T-helper 17 cell (primary cell): ENCODE measurements at regions not wholly inside any gene's neighbourhood (a gene's known extent, or its start where the extent isn't known, plus 50 kb on each side); places are given as distances from the start of the nearest gene placed in this dataset.
"Not testable (repeated sequence)": the region's sequence is repeated elsewhere in the genome, so short reads cannot be mapped to it uniquely, and the experiment has no call there.

Source experiments
- ATAC-seq: fragments of 150-1000 bp; cut with Tn5 transposase; 2 replicates; pipeline ENCODE4 v1.10.0; 2021; ENCODE audit warnings: mild to moderate bottlenecking, moderate library complexity
- DNase-seq, 3 donors: peaks; one replicate each; pipeline versions ENCODE4 v3.0.0 to v3.0.0-alpha.2; 2020 to 2021
- H3K9me3 ChIP-seq: one replicate; pipeline ENCODE4 v1.7.0; 2013; ENCODE audit warnings: low read length, mild to moderate bottlenecking; ENCODE audit not compliant: control insufficient read depth, poor library complexity, severe bottlenecking
- H3K27ac Mint-ChIP-seq: one replicate; pipeline ENCODE4 v1.8.0; 2022; ENCODE audit warnings: mild to moderate bottlenecking, moderate library complexity, mixed read lengths
- H3K27me3 Mint-ChIP-seq: one replicate; pipeline ENCODE4 v1.8.0; 2022; ENCODE audit warnings: mixed read lengths
- H3K36me3 Mint-ChIP-seq: one replicate; pipeline ENCODE4 v1.8.0; 2022; ENCODE audit warnings: low read depth, mixed read lengths
- H3K4me1 Mint-ChIP-seq: one replicate; pipeline ENCODE4 v1.8.0; 2022; ENCODE audit warnings: mild to moderate bottlenecking, mixed read lengths
- H3K4me3 Mint-ChIP-seq: one replicate; pipeline ENCODE4 v1.8.0; 2022; ENCODE audit warnings: mild to moderate bottlenecking, moderate library complexity, mixed read lengths

- H3K9me3 ChIP-seq, result no peaks in the 10 kb centered on the region
- Mint-ChIP-seq H3K27me3 (no peaks in the 10 kb centered on the region), H3K36me3 (no peaks in the 10 kb centered on the region), H3K4me1 (no peaks in the 10 kb centered on the region), H3K27ac (no peak overlapping the region), H3K4me3 (no peak overlapping the region)
- ATAC-seq (no peak), DNase-seq (no peak)
Observed at GRCh38 chr3:26256224-26256623, 366.3 kb upstream of the LRRC3B start.

DNA sequence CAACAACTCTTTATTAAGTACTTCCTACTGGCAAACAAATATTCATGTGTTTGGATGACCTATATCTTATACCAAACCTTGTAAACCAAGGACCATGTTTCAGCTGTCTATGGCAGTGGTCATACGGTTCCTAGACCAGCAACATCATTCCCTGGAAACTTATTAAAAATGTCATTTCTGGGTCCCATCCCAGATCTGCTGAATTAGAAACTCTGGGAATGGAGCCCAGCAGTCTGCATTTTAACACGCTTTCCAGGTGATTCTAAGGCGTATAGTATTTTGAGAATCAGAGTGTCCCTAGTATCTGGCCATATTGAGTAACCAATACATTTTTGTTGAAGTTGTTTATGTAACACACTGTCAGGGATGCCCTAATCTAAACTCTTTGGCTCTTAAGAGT is 363.4 kb upstream of the LRRC3B start:
- Mint-ChIP-seq H3K4me3 (no peak overlapping the region), H3K4me1 (no peaks in the 10 kb centered on the region), H3K27me3 (no peaks in the 10 kb centered on the region), H3K27ac (no peak overlapping the region), H3K36me3 (no peaks in the 10 kb centered on the region)
- no peaks in the 10 kb centered on the region for H3K9me3 ChIP-seq
- DNase-seq (no peak), ATAC-seq (no peak)

- no peak for ATAC-seq
- no peak overlapping the region for H3K27ac Mint-ChIP-seq
- no peaks in the 10 kb centered on the region for H3K27me3 Mint-ChIP-seq
Observed at GRCh38 chr3:26260139-26260538, 362.4 kb upstream of the LRRC3B start.

DNA sequence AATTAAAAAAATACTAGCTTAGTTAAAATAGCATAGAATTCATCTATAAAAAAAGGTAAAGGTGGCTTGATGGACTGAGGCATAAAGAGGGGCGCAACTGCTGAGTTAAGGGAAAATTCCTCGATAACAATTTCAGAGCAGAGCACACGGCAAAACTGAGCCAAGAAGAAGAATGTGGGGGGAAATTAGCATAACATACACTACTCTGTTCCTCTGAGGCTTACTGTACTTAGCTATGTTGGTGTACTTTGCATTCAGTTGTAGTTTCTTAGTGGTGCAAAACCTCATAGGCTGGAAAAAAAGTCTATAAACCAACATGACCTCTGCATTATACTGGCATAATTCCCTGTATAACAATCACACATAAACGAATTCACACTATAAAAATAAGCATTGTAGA is 357.9 kb upstream of the LRRC3B start:
- no peak for DNase-seq
- no peak for ATAC-seq
- no peak overlapping the region for H3K4me3 Mint-ChIP-seq
- no peaks in the 10 kb centered on the region for H3K4me1 Mint-ChIP-seq
- no peaks in the 10 kb centered on the region for H3K36me3 Mint-ChIP-seq
- no peaks in the 10 kb centered on the region for H3K9me3 ChIP-seq
- no peak overlapping the region for H3K27ac Mint-ChIP-seq
- no peaks in the 10 kb centered on the region for H3K27me3 Mint-ChIP-seq

More at GRCh38 chr3:26260139-26260538, 362.4 kb upstream of the LRRC3B start:
- DNase-seq, result no peak
- Mint-ChIP-seq H3K4me3 (no peak overlapping the region), H3K4me1 (no peaks in the 10 kb centered on the region), H3K36me3 (no peaks in the 10 kb centered on the region)
- H3K9me3 ChIP-seq, result no peaks in the 10 kb centered on the region

- H3K36me3 Mint-ChIP-seq, result no peaks in the 10 kb centered on the region
- H3K4me3 Mint-ChIP-seq, result no peak overlapping the region
- H3K4me1 Mint-ChIP-seq, result no peaks in the 10 kb centered on the region
- DNase-seq (no peak), ATAC-seq (no peak)
- no peaks in the 10 kb centered on the region for H3K9me3 ChIP-seq
- no peaks in the 10 kb centered on the region for H3K27me3 Mint-ChIP-seq
- H3K27ac Mint-ChIP-seq, result no peak overlapping the region
Observed at GRCh38 chr3:26271848-26272247, 350.7 kb upstream of the LRRC3B start.

- ATAC-seq (no peak), DNase-seq (no peak)
- Mint-ChIP-seq H3K27me3 (no peaks in the 10 kb centered on the region), H3K4me1 (no peaks in the 10 kb centered on the region), H3K4me3 (no peak overlapping the region), H3K27ac (no peak overlapping the region), H3K36me3 (no peaks in the 10 kb centered on the region)
- H3K9me3 ChIP-seq, result no peaks in the 10 kb centered on the region
Observed at GRCh38 chr3:26273196-26273595, 349.4 kb upstream of the LRRC3B start.

DNA sequence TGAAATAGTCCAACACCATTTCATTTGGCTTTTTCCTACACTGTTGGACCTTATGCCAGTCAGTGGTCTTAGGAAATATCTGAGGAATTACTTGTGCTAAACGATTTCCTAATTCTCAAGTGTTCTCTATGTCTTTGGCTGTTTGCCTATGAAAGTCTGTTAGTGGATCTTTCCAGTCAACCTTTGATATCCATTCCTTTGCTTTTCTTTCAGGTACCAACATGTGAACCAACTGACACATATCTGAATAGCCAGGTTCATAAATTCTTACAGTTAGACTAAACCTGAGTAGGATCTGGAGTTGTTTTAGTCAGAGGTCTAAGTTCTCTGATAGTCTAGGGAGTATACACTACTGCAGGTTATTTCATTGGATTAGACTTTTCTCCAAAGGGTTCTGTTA is 343.5 kb upstream of the LRRC3B start:
- Mint-ChIP-seq H3K27ac (no peak overlapping the region), H3K36me3 (no peaks in the 10 kb centered on the region), H3K27me3 (no peaks in the 10 kb centered on the region), H3K4me1 (no peaks in the 10 kb centered on the region), H3K4me3 (no peak overlapping the region)
- ATAC-seq, result no peak
- no peak for DNase-seq
- no peaks in the 10 kb centered on the region for H3K9me3 ChIP-seq

GRCh38 chr3:26280517-26280916 is 342.1 kb upstream of the LRRC3B start:
- Mint-ChIP-seq H3K4me3 (no peak overlapping the region), H3K27me3 (no peaks in the 10 kb centered on the region), H3K27ac (no peak overlapping the region), H3K36me3 (no peaks in the 10 kb centered on the region), H3K4me1 (no peaks in the 10 kb centered on the region)
- no peak for DNase-seq
- H3K9me3 ChIP-seq, result peaks cover 5% of the 10 kb centered on the region
- ATAC-seq, result no peak

DNA sequence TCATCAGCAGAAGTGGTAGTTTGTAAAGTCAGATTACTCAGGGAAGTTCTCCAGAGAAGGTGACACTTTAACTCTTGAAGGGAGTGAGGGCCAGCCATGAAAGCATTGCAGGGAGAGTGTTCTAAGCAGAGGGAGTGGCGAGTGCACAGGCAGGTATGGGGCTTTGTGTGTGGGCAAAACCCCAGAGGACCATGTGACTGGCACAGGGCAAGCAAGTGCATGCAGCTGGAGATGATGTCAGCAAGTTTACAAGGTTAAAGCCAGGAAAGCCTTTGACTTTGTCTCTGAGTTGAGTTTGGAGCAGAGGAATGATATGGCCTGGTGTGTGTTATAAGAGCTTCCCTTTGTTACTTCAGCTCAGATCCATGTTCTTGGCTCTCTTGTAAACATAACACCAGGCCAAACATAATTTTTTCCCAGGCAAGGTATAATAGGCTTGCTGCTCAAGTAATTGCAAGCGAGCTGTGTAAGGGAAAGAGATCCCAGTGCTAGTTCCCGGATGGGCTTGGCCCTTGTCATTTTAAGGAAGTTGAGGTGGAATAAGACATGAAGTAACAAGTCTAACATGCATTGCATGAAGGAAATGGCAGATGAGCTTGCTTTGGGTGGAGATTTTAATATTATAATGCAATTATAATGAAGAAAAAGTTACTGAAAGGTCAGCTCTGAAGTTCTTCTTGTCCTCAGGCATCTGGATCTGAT is 341.1 kb upstream of the LRRC3B start:
- H3K27ac Mint-ChIP-seq, result no peak overlapping the region
- H3K4me1 Mint-ChIP-seq, result no peaks in the 10 kb centered on the region
- peaks cover 5% of the 10 kb centered on the region for H3K9me3 ChIP-seq
- H3K4me3 Mint-ChIP-seq, result no peak overlapping the region
- no peaks in the 10 kb centered on the region for H3K27me3 Mint-ChIP-seq
- no peak for ATAC-seq
- no peak for DNase-seq
- no peaks in the 10 kb centered on the region for H3K36me3 Mint-ChIP-seq

- not testable (repeated sequence) for DNase-seq, H3K27ac Mint-ChIP-seq, H3K27me3 Mint-ChIP-seq, H3K4me3 Mint-ChIP-seq, H3K9me3 ChIP-seq, H3K36me3 Mint-ChIP-seq, ATAC-seq, H3K4me1 Mint-ChIP-seq
Observed at GRCh38 chr3:26284503-26284902, 338.1 kb upstream of the LRRC3B start.

- H3K9me3 ChIP-seq, result no peaks in the 10 kb centered on the region
- DNase-seq, result no peak
- no peaks in the 10 kb centered on the region for H3K27me3 Mint-ChIP-seq
- no peak for ATAC-seq
- H3K27ac Mint-ChIP-seq, result no peak overlapping the region
- no peaks in the 10 kb centered on the region for H3K36me3 Mint-ChIP-seq
- no peaks in the 10 kb centered on the region for H3K4me1 Mint-ChIP-seq
- no peak overlapping the region for H3K4me3 Mint-ChIP-seq
Observed at GRCh38 chr3:26291840-26292239, 330.7 kb upstream of the LRRC3B start.

- H3K4me1 Mint-ChIP-seq, result no peaks in the 10 kb centered on the region
- H3K36me3 Mint-ChIP-seq, result peaks cover 2% of the 10 kb centered on the region
- H3K9me3 ChIP-seq, result no peaks in the 10 kb centered on the region
- no peak overlapping the region for H3K4me3 Mint-ChIP-seq
- no peak overlapping the region for H3K27ac Mint-ChIP-seq
- ATAC-seq (no peak), DNase-seq (no peak)
- H3K27me3 Mint-ChIP-seq, result no peaks in the 10 kb centered on the region
Observed at GRCh38 chr3:26292780-26293179, 329.8 kb upstream of the LRRC3B start.

GRCh38 chr3:26293329-26293844 is 329.2 kb upstream of the LRRC3B start:
- no peaks in the 10 kb centered on the region for H3K4me1 Mint-ChIP-seq
- H3K4me3 Mint-ChIP-seq, result no peak overlapping the region
- DNase-seq (no peak), ATAC-seq (no peak)
- no peaks in the 10 kb centered on the region for H3K9me3 ChIP-seq
- H3K27ac Mint-ChIP-seq, result no peak overlapping the region
- no peaks in the 10 kb centered on the region for H3K27me3 Mint-ChIP-seq
- peaks cover 2% of the 10 kb centered on the region for H3K36me3 Mint-ChIP-seq

GRCh38 chr3:26307192-26307591 is 315.4 kb upstream of the LRRC3B start:
- no peaks in the 10 kb centered on the region for H3K36me3 Mint-ChIP-seq
- no peak overlapping the region for H3K27ac Mint-ChIP-seq
- H3K9me3 ChIP-seq, result no peaks in the 10 kb centered on the region
- ATAC-seq (no peak), DNase-seq (no peak)
- H3K4me3 Mint-ChIP-seq, result no peak overlapping the region
- H3K27me3 Mint-ChIP-seq, result no peaks in the 10 kb centered on the region
- no peaks in the 10 kb centered on the region for H3K4me1 Mint-ChIP-seq
